ENCODE measurements at regions not wholly inside any gene's neighbourhood (a gene's known extent, or its start where the extent isn't known, plus 50 kb on each side); places are given as distances from the start of the nearest gene placed in this dataset.

DNA sequence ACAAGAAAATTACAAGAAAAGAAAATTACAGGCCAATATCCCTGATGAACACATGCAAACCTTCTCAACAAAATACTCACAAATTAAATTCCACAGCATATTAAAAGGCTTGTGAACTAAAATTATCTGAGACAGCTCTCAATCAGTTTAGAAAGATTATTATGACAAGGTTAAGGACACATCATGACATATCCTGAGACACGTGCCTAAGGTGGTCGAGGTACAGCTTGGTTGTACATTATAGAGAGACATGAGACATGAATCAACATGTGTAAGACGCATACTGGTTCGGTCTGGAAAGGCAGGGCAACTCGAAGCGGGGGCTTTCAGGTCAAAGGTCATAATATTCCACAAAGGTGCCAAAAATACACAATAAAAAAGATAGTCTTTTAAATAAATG is 598.3 kb upstream of the REG3G start:
- Histone ChIP-seq H3K9me3 (ENCODE audit: insufficient read depth, low read depth, low read length) (no peaks in the 10 kb centered on the region), H4K20me1 (ENCODE audit: insufficient read depth, low read length, poor library complexity, severe bottlenecking) (no peaks in the 10 kb centered on the region), H3F3A (ENCODE audit: low read depth) (no peaks in the 10 kb centered on the region)

DNA sequence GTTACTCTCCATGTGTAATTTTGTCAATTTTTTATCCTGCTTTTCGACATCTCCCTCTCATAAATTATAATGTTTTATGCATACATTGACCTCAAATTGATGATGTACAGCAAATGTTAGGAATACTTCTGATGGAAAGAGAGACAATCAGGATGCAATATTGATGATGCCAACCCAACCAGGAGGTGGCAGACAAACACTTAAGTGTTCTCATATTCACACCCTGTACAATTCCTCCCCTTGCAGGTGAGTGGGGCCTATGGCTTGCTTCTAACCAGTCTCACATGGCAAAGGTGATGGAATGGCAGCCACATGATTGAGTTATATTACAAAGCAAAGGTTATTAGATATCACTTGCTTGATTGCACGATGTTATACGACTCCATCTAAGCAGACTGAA is 594.3 kb upstream of the REG3G start:
- Histone ChIP-seq H3K36me3 (ENCODE audit: insufficient read depth, low read length) (no peaks in the 10 kb centered on the region), H3K4me3 (ENCODE audit: low read length, poor library complexity, severe bottlenecking) (no peak overlapping the region), H2AFZ (ENCODE audit: low read length) (no peak overlapping the region), H3K27me3 (ENCODE audit: insufficient read depth, low read length, poor library complexity, severe bottlenecking) (no peaks in the 10 kb centered on the region), H3K9me3 (ENCODE audit: insufficient read depth, low read depth, low read length) (no peaks in the 10 kb centered on the region), H3K4me2 (ENCODE audit: low read depth, low read length, poor library complexity, severe bottlenecking) (no peak overlapping the region), H3K4me1 (ENCODE audit: insufficient read depth, low read length, poor library complexity, severe bottlenecking) (no peaks in the 10 kb centered on the region), H4K20me1 (ENCODE audit: insufficient read depth, low read length, poor library complexity, severe bottlenecking) (no peaks in the 10 kb centered on the region), H3K9ac (ENCODE audit: low read depth, low read length, poor library complexity, severe bottlenecking) (no peak overlapping the region), H3K9me2 (replicated peaks; ENCODE audit: low read depth, low read length) (no peaks in the 10 kb centered on the region), H3F3A (ENCODE audit: low read depth) (no peaks in the 10 kb centered on the region), H3K79me2 (ENCODE audit: insufficient read depth, low read length) (no peaks in the 10 kb centered on the region)
- no peak for TF ChIP-seq EZH2phosphoT487 (IDR thresholded peaks at IDR 0.05; ENCODE audit: borderline replicate concordance)
- TF ChIP-seq, protein P1, sequence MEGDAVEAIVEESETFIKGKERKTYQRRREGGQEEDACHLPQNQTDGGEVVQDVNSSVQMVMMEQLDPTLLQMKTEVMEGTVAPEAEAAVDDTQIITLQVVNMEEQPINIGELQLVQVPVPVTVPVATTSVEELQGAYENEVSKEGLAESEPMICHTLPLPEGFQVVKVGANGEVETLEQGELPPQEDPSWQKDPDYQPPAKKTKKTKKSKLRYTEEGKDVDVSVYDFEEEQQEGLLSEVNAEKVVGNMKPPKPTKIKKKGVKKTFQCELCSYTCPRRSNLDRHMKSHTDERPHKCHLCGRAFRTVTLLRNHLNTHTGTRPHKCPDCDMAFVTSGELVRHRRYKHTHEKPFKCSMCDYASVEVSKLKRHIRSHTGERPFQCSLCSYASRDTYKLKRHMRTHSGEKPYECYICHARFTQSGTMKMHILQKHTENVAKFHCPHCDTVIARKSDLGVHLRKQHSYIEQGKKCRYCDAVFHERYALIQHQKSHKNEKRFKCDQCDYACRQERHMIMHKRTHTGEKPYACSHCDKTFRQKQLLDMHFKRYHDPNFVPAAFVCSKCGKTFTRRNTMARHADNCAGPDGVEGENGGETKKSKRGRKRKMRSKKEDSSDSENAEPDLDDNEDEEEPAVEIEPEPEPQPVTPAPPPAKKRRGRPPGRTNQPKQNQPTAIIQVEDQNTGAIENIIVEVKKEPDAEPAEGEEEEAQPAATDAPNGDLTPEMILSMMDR (conservative IDR thresholded peaks at IDR 0.05; ENCODE audit: low read length), result no peak; the same call in 1 of the 2 replicates

More for the DNA sequence above, 598.3 kb upstream of the REG3G start:
- TF ChIP-seq EZH2phosphoT487 (IDR thresholded peaks at IDR 0.05; ENCODE audit: borderline replicate concordance), result no peak
- TF ChIP-seq, protein P1 (conservative IDR thresholded peaks at IDR 0.05; ENCODE audit: low read length), result no peak
- Histone ChIP-seq H3K79me2 (ENCODE audit: insufficient read depth, low read length) (no peaks in the 10 kb centered on the region), H3K4me3 (ENCODE audit: low read length, poor library complexity, severe bottlenecking) (no peak overlapping the region), H3K4me1 (ENCODE audit: insufficient read depth, low read length, poor library complexity, severe bottlenecking) (no peaks in the 10 kb centered on the region), H2AFZ (ENCODE audit: low read length) (no peak overlapping the region), H3K9ac (ENCODE audit: low read depth, low read length, poor library complexity, severe bottlenecking) (no peak overlapping the region), H3K36me3 (ENCODE audit: insufficient read depth, low read length) (no peaks in the 10 kb centered on the region), H3K4me2 (ENCODE audit: low read depth, low read length, poor library complexity, severe bottlenecking) (no peak overlapping the region), H3K9me2 (replicated peaks; ENCODE audit: low read depth, low read length) (no peaks in the 10 kb centered on the region), H3K27me3 (ENCODE audit: insufficient read depth, low read length, poor library complexity, severe bottlenecking) (no peaks in the 10 kb centered on the region)

DNA sequence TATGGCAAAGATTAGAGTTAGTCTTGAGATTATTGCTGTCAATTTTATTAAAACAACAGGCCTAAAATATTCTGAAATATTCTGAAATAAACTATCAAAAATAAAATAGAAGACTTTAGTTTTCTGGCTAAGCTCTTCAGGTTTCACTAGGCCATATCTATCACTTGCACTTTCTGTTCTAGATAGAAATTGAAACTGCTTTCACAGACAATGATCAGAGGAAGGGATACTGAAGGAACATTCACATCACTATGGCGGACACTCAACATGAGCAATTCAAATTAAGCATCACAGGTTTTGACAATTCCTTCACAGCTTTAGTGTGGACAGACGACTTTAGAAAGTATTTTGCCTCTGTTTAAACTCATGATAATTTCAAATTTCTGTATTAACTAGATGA is 586.4 kb upstream of the REG3G start:
- Histone ChIP-seq H3K9me3 (ENCODE audit: insufficient read depth, low read depth, low read length) (no peaks in the 10 kb centered on the region), H3K4me3 (ENCODE audit: low read length, poor library complexity, severe bottlenecking) (no peak overlapping the region), H3K4me1 (ENCODE audit: insufficient read depth, low read length, poor library complexity, severe bottlenecking) (no peaks in the 10 kb centered on the region), H3K9ac (ENCODE audit: low read depth, low read length, poor library complexity, severe bottlenecking) (no peak overlapping the region), H2AFZ (ENCODE audit: low read length) (no peak overlapping the region), H3K9me2 (replicated peaks; ENCODE audit: low read depth, low read length) (no peaks in the 10 kb centered on the region), H3K4me2 (ENCODE audit: low read depth, low read length, poor library complexity, severe bottlenecking) (no peak overlapping the region), H3K27me3 (ENCODE audit: insufficient read depth, low read length, poor library complexity, severe bottlenecking) (no peaks in the 10 kb centered on the region), H3F3A (ENCODE audit: low read depth) (no peaks in the 10 kb centered on the region), H3K79me2 (ENCODE audit: insufficient read depth, low read length) (no peaks in the 10 kb centered on the region), H3K36me3 (ENCODE audit: insufficient read depth, low read length) (no peaks in the 10 kb centered on the region), H4K20me1 (ENCODE audit: insufficient read depth, low read length, poor library complexity, severe bottlenecking) (no peaks in the 10 kb centered on the region)
- TF ChIP-seq EZH2phosphoT487 (IDR thresholded peaks at IDR 0.05; ENCODE audit: borderline replicate concordance), result no peak
- TF ChIP-seq, protein P1 (conservative IDR thresholded peaks at IDR 0.05; ENCODE audit: low read length), result no peak

Data from Loucy (cell line).